CD14-positive monocyte (primary cell): ENCODE measurements at regions not wholly inside any gene's neighbourhood (a gene's known extent, or its start where the extent isn't known, plus 50 kb on each side); places are given as distances from the start of the nearest gene placed in this dataset.

Experiments used
- DNase-seq, 3 donors: peaks; one replicate each; pipeline ENCODE4 v3.0.0-alpha.2; 2011 to 2022
- H2AFZ ChIP-seq: 2 replicates; pipeline ENCODE4 v1.6.0; 2012; ENCODE audit warnings: mild to moderate bottlenecking, low read depth, low read length, inconsistent platforms; ENCODE audit not compliant: insufficient read depth, poor library complexity, severe bottlenecking
- H3K27ac ChIP-seq, 2 donors: 1 replicate in 1 of 2; 2 replicates in 1 of 2; pipeline ENCODE4 v1.5.1; 2012 to 2013; ENCODE audit warnings: low read length in 2 of 2, control low read depth in 1 of 2, inconsistent platforms in 1 of 2, low read depth in 1 of 2, mild to moderate bottlenecking in 1 of 2
- H3K27me3 ChIP-seq, 2 donors: one replicate each; pipeline versions ENCODE4 v1.6.0 to v1.6.1; 2011 to 2013; ENCODE audit warnings: low read length in 2 of 2; ENCODE audit not compliant: control insufficient read depth in 2 of 2, insufficient read depth in 2 of 2
- H3K36me3 ChIP-seq, 2 donors: replicated peaks in 1 of 2; 1 replicate in 1 of 2; 2 replicates in 1 of 2; pipeline versions ENCODE4 v1.5.1 to v1.6.1; 2012 to 2013; ENCODE audit warnings: low read length in 2 of 2, control low read depth in 1 of 2, inconsistent platforms in 1 of 2, mild to moderate bottlenecking in 1 of 2; ENCODE audit not compliant: insufficient read depth in 2 of 2, control insufficient read depth in 1 of 2
- H3K4me1 ChIP-seq, 2 donors: 1 replicate in 1 of 2; 2 replicates in 1 of 2; pipeline versions ENCODE4 v1.5.1 to v1.6.1; 2012 to 2013; ENCODE audit warnings: low read length in 2 of 2, control low read depth in 1 of 2, inconsistent platforms in 1 of 2, mild to moderate bottlenecking in 1 of 2, moderate library complexity in 1 of 2; ENCODE audit not compliant: insufficient read depth in 2 of 2, control insufficient read depth in 1 of 2
- H3K4me2 ChIP-seq: replicated peaks from 2 replicates; pipeline ENCODE3; 2012; ENCODE audit warnings: low read length, moderate library complexity, mild to moderate bottlenecking; ENCODE audit not compliant: poor library complexity, severe bottlenecking; ENCODE audit errors: extremely low read depth
- H3K4me3 ChIP-seq, 3 experiments: fragments of 200-600 bp in 1 of 3; sonication (generic) in 1 of 3; replicated peaks in 1 of 3; 1 replicate in 2 of 3; 2 replicates in 1 of 3; pipeline ENCODE4 v1.5.1; 2011 to 2013; ENCODE audit warnings: low read length in 3 of 3, mild to moderate bottlenecking in 3 of 3, control low read depth in 2 of 3, low read depth in 2 of 3, inconsistent platforms in 1 of 3, moderate library complexity in 1 of 3
- H3K79me2 ChIP-seq: 2 replicates; pipeline ENCODE4 v1.6.0; 2012; ENCODE audit warnings: mild to moderate bottlenecking, control low read depth, inconsistent platforms, low read length, moderate library complexity; ENCODE audit not compliant: insufficient read depth
- H3K9ac ChIP-seq: 2 replicates; pipeline ENCODE4 v1.6.0; 2017; ENCODE audit warnings: low read length, mild to moderate bottlenecking; ENCODE audit not compliant: insufficient read depth, poor library complexity, severe bottlenecking
- H3K9me3 ChIP-seq, 2 donors: replicated peaks in 1 of 2; 1 replicate in 1 of 2; 2 replicates in 1 of 2; pipeline versions ENCODE4 v1.5.1 to v1.6.1; 2012 to 2013; ENCODE audit warnings: low read length in 2 of 2, control low read depth in 1 of 2; ENCODE audit not compliant: control insufficient read depth in 1 of 2, insufficient read depth in 1 of 2
- H4K20me1 ChIP-seq: 2 replicates; pipeline ENCODE4 v1.6.0; 2012; ENCODE audit warnings: mild to moderate bottlenecking, low read length, control low read depth, moderate library complexity; ENCODE audit not compliant: insufficient read depth
- H3K27ac Mint-ChIP-seq, 7 donors: one replicate each; pipeline ENCODE4 v1.8.0; 2020; ENCODE audit warnings: mild to moderate bottlenecking in 7 of 7, mixed read lengths in 7 of 7, moderate library complexity in 6 of 7, inconsistent platforms in 2 of 7
- H3K27me3 Mint-ChIP-seq, 3 donors: one replicate each; pipeline ENCODE4 v1.8.0; 2021 to 2022; ENCODE audit warnings: low read depth in 3 of 3, mild to moderate bottlenecking in 3 of 3, mixed read lengths in 3 of 3, moderate library complexity in 3 of 3, inconsistent platforms in 1 of 3
- H3K36me3 Mint-ChIP-seq, 2 donors: one replicate each; pipeline ENCODE4 v1.8.0; 2020; ENCODE audit warnings: mixed read lengths in 2 of 2, inconsistent platforms in 1 of 2, mild to moderate bottlenecking in 1 of 2
- H3K4me1 Mint-ChIP-seq: one replicate; pipeline ENCODE4 v1.8.0; 2020; ENCODE audit warnings: mild to moderate bottlenecking, mixed read lengths
- H3K4me3 Mint-ChIP-seq, 2 donors: one replicate each; pipeline ENCODE4 v1.8.0; 2020; ENCODE audit warnings: mild to moderate bottlenecking in 2 of 2, mixed read lengths in 2 of 2, moderate library complexity in 1 of 2
- H3K9me3 Mint-ChIP-seq, 7 donors: one replicate each; pipeline ENCODE4 v1.8.0; 2020 to 2022; ENCODE audit warnings: mixed read lengths in 7 of 7, mild to moderate bottlenecking in 6 of 7, moderate library complexity in 6 of 7, inconsistent platforms in 2 of 7
- CTCF ChIP-seq: fragments of 200-600 bp; IDR thresholded peaks from one replicate; pipeline ENCODE4 v1.8.0; 2022; ENCODE audit warnings: antibody characterized with exemption, mild to moderate bottlenecking
- WGBS: methylation state at CpG from one replicate; pipeline ENCODE4 v1.1.5; 2013; ENCODE audit warnings: missing lambda C conversion rate; ENCODE audit not compliant: insufficient coverage; 5-methylcytosine and 5-hydroxymethylcytosine counted together
- intact Hi-C, 2 donors: fragments of 100-400 bp; cut with micrococcal nuclease; formaldehyde crosslinking; loops; one replicate each; pipeline versions ENCODE4 v1.15.0 to v1.15.1; 2023

- Histone ChIP-seq H2AFZ (no peak overlapping the region), H3K36me3 (no peaks in the 10 kb centered on the region), H4K20me1 (no peaks in the 10 kb centered on the region), H3K4me3 (no peak overlapping the region), H3K9ac (no peak overlapping the region), H3K79me2 (no peaks in the 10 kb centered on the region), H3K4me2 (no peak overlapping the region), H3K27ac (no peak overlapping the region), H3K4me1 (no peaks in the 10 kb centered on the region), H3K27me3 (no peaks in the 10 kb centered on the region), H3K9me3 (no peaks in the 10 kb centered on the region)
- Mint-ChIP-seq H3K27ac (no peak overlapping the region), H3K4me1 (no peaks in the 10 kb centered on the region), H3K27me3 (no peaks in the 10 kb centered on the region), H3K36me3 (no peaks in the 10 kb centered on the region), H3K4me3 (no peak overlapping the region), H3K9me3 (no peaks in the 10 kb centered on the region)
- no CpG with 5 or more reads among the region's 2 CpGs for WGBS
- intact Hi-C loops, result no loop called here
- no peak for DNase-seq
- no peak for TF ChIP-seq CTCF
Observed at GRCh38 chr4:126794363-126794762, 838.4 kb upstream of the INTU start.

DNA sequence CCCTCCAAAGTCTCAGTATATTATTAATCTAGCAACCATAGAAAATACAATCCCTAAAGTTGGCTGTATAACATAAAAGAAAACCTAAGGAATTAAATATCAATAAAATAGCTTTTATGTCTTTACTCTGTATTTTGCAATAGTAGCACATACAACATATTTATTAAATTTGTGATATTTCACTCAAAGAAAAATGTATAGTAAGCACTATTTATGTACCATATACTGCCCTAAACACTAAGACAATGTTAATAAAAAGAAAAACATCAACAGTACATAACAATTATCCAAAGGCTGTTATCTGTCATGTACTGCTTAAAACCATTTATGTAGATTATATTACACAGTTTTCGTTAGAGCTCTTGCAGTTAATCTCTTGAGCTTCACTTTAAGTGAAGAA lies 834.5 kb upstream of the INTU start:
- Histone ChIP-seq H3K9me3 (no peaks in the 10 kb centered on the region), H3K36me3 (no peaks in the 10 kb centered on the region), H4K20me1 (no peaks in the 10 kb centered on the region), H3K27ac (no peak overlapping the region), H3K9ac (no peak overlapping the region), H3K27me3 (no peaks in the 10 kb centered on the region), H3K4me1 (no peaks in the 10 kb centered on the region), H3K4me3 (no peak overlapping the region), H2AFZ (no peak overlapping the region), H3K79me2 (no peaks in the 10 kb centered on the region), H3K4me2 (no peak overlapping the region)
- no peaks in the 10 kb centered on the region for H3K9me3 Mint-ChIP-seq
- no peak for DNase-seq
- H3K27me3 Mint-ChIP-seq, result no peaks in the 10 kb centered on the region
- TF ChIP-seq CTCF, result no peak
- intact Hi-C loops, result no loop called here
- WGBS, result no CpG with 5 or more reads among the region's 1 CpG
- H3K36me3 Mint-ChIP-seq, result no peaks in the 10 kb centered on the region
- no peak overlapping the region for H3K4me3 Mint-ChIP-seq
- H3K4me1 Mint-ChIP-seq, result no peaks in the 10 kb centered on the region
- H3K27ac Mint-ChIP-seq, result no peak overlapping the region
